K562 (cell line): ENCODE measurements at regions not wholly inside any gene's neighbourhood (a gene's known extent, or its start where the extent isn't known, plus 50 kb on each side); places are given as distances from the start of the nearest gene placed in this dataset.

Experiments
- ATAC-seq: fragments of 200-7000 bp; cut with Tn5 transposase; 3 replicates; pipeline ENCODE4 v1.9.1; 2020; ENCODE audit warnings: moderate library complexity
- BruUV-seq: library from RNA; stranded (reverse); fragments of 400-500 nt; replicated peaks from 2 replicates; lab custom pipeline; 2021; lab: Mats Ljungman, UMichigan
- CTCF ChIA-PET: fragments of 300-600 bp; formaldehyde crosslinking; extraction: SDS; loops from one replicate; lab custom pipeline; 2021; ENCODE audit warnings: low intra/inter-chr PET ratio; lab: Yijun Ruan, JAX
- POLR2A ChIA-PET: fragments of 300-600, 350-650 bp; sonication (Branson Sonifier 250); formaldehyde crosslinking; extraction: SDS; loops from one replicate; lab custom pipeline; 2021; ENCODE audit warnings: antibody characterized with exemption, inconsistent platforms; lab: Yijun Ruan, JAX
- DNase-seq, 4 experiments: peaks; one replicate each; pipeline versions ENCODE4 v3.0.0 to v3.0.0-alpha.2; 2011 to 2018; ENCODE audit warnings: low spot score in 3 of 4, mixed read lengths in 3 of 4; ENCODE audit errors: extremely low read depth in 1 of 4
- FAIRE-seq: peaks from 2 replicates; lab custom pipeline; 2011; peaks lifted over from hg19 to GRCh38; lab: Jason Lieb, UNC
- H2AFZ ChIP-seq: 2 replicates; pipeline ENCODE4 v1.6.0; 2011; ENCODE audit warnings: low read depth, low read length, control low read depth, inconsistent platforms
- H3K27ac ChIP-seq: fragments of 200-600 bp; 3 replicates; pipeline ENCODE4 v1.8.0; 2011; ENCODE audit warnings: low read depth, mild to moderate bottlenecking, control low read depth, inconsistent platforms, low read length, moderate library complexity, mixed read lengths; ENCODE audit errors: extremely low read depth
- H3K27me3 ChIP-seq, 2 experiments: fragments of 300-600 bp in 1 of 2; 2 replicates in 1 of 2; 3 replicates in 1 of 2; pipeline versions ENCODE4 v1.6.0 to v1.8.0; 2011; ENCODE audit warnings: inconsistent platforms in 2 of 2, low read length in 2 of 2, mild to moderate bottlenecking in 1 of 2, mixed read lengths in 1 of 2, moderate library complexity in 1 of 2; ENCODE audit not compliant: control insufficient read depth in 2 of 2, insufficient read depth in 2 of 2
- H3K36me3 ChIP-seq: fragments of 300-600 bp; 3 replicates; pipeline ENCODE4 v1.8.0; 2011; ENCODE audit warnings: mild to moderate bottlenecking, low read length, inconsistent platforms; ENCODE audit not compliant: control insufficient read depth, insufficient read depth
- H3K4me1 ChIP-seq, 2 experiments: fragments of 200-600 bp in 1 of 2; replicated peaks in 1 of 2; 2 replicates in 1 of 2; 3 replicates in 1 of 2; pipeline versions ENCODE4 v1.5.1 to v1.8.0; 2011; ENCODE audit warnings: inconsistent platforms in 2 of 2, low read length in 2 of 2, mild to moderate bottlenecking in 1 of 2, mixed read lengths in 1 of 2, moderate library complexity in 1 of 2; ENCODE audit not compliant: control insufficient read depth in 2 of 2, insufficient read depth in 2 of 2
- H3K4me2 ChIP-seq: 2 replicates; pipeline ENCODE4 v1.6.1; 2011; ENCODE audit warnings: low read length, control low read depth, inconsistent platforms, mixed read lengths; ENCODE audit not compliant: insufficient read depth
- H3K4me3 ChIP-seq: fragments of 200-600 bp; sonication (generic), shearing (Covaris generic); 2 replicates; pipeline ENCODE4 v1.5.1; 2016; ENCODE audit warnings: control low read depth, inconsistent platforms
- H3K79me2 ChIP-seq: fragments of 200-600 bp; 3 replicates; pipeline ENCODE4 v1.8.0; 2011; ENCODE audit warnings: low read length, inconsistent platforms; ENCODE audit not compliant: control insufficient read depth, insufficient read depth
- H3K9ac ChIP-seq, 2 experiments: 2 replicates each; pipeline versions ENCODE4 v1.6.0 to v1.6.1; 2011; ENCODE audit warnings: low read depth in 2 of 2, low read length in 2 of 2, control low read depth in 1 of 2, inconsistent platforms in 1 of 2, mild to moderate bottlenecking in 1 of 2, mixed read lengths in 1 of 2; ENCODE audit not compliant: insufficient read depth in 1 of 2
- H3K9me1 ChIP-seq: one replicate; pipeline ENCODE4 v1.6.0; 2011; ENCODE audit warnings: inconsistent platforms, mild to moderate bottlenecking, low read length, moderate library complexity; ENCODE audit not compliant: control insufficient read depth, insufficient read depth
- H3K9me3 ChIP-seq: replicated peaks from 2 replicates; pipeline ENCODE4 v1.5.1; 2011; ENCODE audit warnings: low read depth, low read length, inconsistent platforms; ENCODE audit not compliant: control insufficient read depth, insufficient read depth
- H4K20me1 ChIP-seq: replicated peaks from 2 replicates; pipeline ENCODE4 v1.6.1; 2011; ENCODE audit warnings: low read length, inconsistent platforms, mixed read lengths; ENCODE audit not compliant: control insufficient read depth, insufficient read depth
- MBD2 ChIP-seq: sonication (generic); IDR thresholded peaks from 2 replicates; pipeline ENCODE4 v1.6.1; 2016; ENCODE audit warnings: low read depth, borderline replicate concordance
- ZKSCAN8 ChIP-seq: fragments of 200-800 bp; sonication (Bioruptor generic); IDR thresholded peaks from 2 replicates; pipeline ENCODE4 v1.6.1; 2016; ENCODE audit warnings: missing genetic modification characterization, missing compliant biosample characterization
- ZNF551 ChIP-seq: fragments of 250-450 bp; sonication (Bioruptor Pico); IDR thresholded peaks from 2 replicates; pipeline ENCODE4 v1.5.0; 2021; ENCODE audit warnings: mild to moderate bottlenecking, moderate library complexity
- WGBS: fragments of 100-300 bp; shearing (Covaris generic); methylation state at CpG from one replicate; pipeline ENCODE4 v1.1.6; 2016; ENCODE audit warnings: low coverage, mixed read lengths; ENCODE audit not compliant: insufficient coverage; ENCODE audit errors: missing lambda C conversion rate; 5-methylcytosine and 5-hydroxymethylcytosine counted together
- in situ Hi-C: fragments of 300-500 bp; cut with MboI; formaldehyde crosslinking; loops from 4 replicates; pipeline ENCODE4 v1.15.0; 2018; ENCODE audit warnings: inconsistent platforms, mixed read lengths
- intact Hi-C: fragments of 100-400 bp; cut with micrococcal nuclease; formaldehyde crosslinking; loops from 2 replicates; pipeline ENCODE4 v1.14.2; 2022
- TF ChIP-seq, protein P1 (sequence below), 2 experiments: IDR thresholded peaks in 1 of 2; conservative IDR thresholded peaks in 1 of 2; 2 replicates each; pipeline ENCODE4 v1.6.1; 2016; ENCODE audit warnings: low read depth in 2 of 2, mild to moderate bottlenecking in 1 of 2, missing compliant biosample characterization in 1 of 2, missing genetic modification characterization in 1 of 2, moderate library complexity in 1 of 2

DNA sequence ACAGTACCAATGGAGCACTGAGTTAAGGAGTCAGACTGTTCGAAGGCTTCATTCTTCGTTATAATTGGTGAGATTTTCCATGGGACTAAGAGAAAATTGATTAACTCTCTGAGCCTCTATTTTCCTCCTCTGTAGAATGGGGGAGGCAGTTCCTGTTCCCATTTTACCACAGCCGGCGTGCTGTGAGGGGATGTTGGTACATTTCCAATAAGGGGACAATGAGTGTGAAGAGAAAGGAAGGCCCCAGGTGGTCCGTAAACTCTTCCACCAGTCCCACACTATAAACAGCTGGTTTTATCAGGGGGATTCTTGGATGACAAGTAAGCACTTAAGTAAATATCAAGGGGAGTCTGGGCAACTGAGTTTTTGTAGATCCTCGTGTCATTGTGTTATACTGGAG, 109.9 kb downstream of the DAD1 start:
- ChIA-PET POLR2A (interaction anchor here (0.6 to 1.2 kb wide), 2 partner anchors 9 to 35 kb away, joined by 3 to 4 read pairs; no protein-coding TSS in a partner anchor), CTCF (no interaction called here)
- no peak for DNase-seq
- in situ Hi-C loops (loop anchor here (10.0 kb wide), 1 partner anchor 174 kb away; no protein-coding TSS in a partner anchor), intact Hi-C loops (no loop called here)
- H3K27ac ChIP-seq: no peak overlapping the region
- no peaks in the 10 kb centered on the region; a peak in 3 of 5 replicates for H3K4me1 ChIP-seq
- no peaks in the 10 kb centered on the region for H3K9me3 ChIP-seq
- no peak for ATAC-seq
- no peaks in the 10 kb centered on the region for H3K9me1 ChIP-seq
- H2AFZ ChIP-seq: no peak overlapping the region
- H3K79me2 ChIP-seq: no peaks in the 10 kb centered on the region
- 3% methylated on average over 4 of the region's 6 CpGs for WGBS
- TF ChIP-seq ZKSCAN8 (CRISPR knock-in tag) (no peak), MBD2 (no peak), ZNF551 (no peak)
- TF ChIP-seq, protein P1, sequence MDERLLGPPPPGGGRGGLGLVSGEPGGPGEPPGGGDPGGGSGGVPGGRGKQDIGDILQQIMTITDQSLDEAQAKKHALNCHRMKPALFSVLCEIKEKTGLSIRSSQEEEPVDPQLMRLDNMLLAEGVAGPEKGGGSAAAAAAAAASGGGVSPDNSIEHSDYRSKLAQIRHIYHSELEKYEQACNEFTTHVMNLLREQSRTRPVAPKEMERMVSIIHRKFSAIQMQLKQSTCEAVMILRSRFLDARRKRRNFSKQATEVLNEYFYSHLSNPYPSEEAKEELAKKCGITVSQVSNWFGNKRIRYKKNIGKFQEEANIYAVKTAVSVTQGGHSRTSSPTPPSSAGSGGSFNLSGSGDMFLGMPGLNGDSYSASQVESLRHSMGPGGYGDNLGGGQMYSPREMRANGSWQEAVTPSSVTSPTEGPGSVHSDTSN (CRISPR knock-in tag; IDR thresholded peaks at IDR 0.05; ENCODE audit: low read depth): no peak
- TF ChIP-seq, protein P1 (tag; conservative IDR thresholded peaks at IDR 0.05; ENCODE audit: low read depth): no peak
- no peak overlapping the region for H3K4me3 ChIP-seq
- H4K20me1 ChIP-seq: no peaks in the 10 kb centered on the region
- H3K4me2 ChIP-seq: no peak overlapping the region
- H3K9ac ChIP-seq: no peak overlapping the region
- no peaks in the 10 kb centered on the region for H3K36me3 ChIP-seq
- no TSS peak for BruUV-seq
- peaks cover 2 to 17% of the 10 kb centered on the region in 2 experiments; a peak in 4 of 5 replicates for H3K27me3 ChIP-seq
- no peak for FAIRE-seq
